Kidney (tissue), 13 donors: ENCODE measurements at regions not wholly inside any gene's neighbourhood (a gene's known extent, or its start where the extent isn't known, plus 50 kb on each side); places are given as distances from the start of the nearest gene placed in this dataset.

Source experiments
- DNase-seq, 5 donors: peaks; one replicate each; pipeline ENCODE4 v3.0.0-alpha.2; 2013 to 2020
- FAIRE-seq: peaks from 2 replicates; lab custom pipeline; 2012; peaks lifted over from hg19 to GRCh38; lab: Jason Lieb, UNC
- H3K27ac ChIP-seq, 2 donors: one replicate each; pipeline ENCODE4 v1.7.0; 2013; ENCODE audit warnings: low read depth in 2 of 2, low read length in 2 of 2, inconsistent platforms in 1 of 2
- H3K27me3 ChIP-seq: one replicate; pipeline ENCODE4 v1.7.1; 2013; ENCODE audit warnings: low read length, inconsistent platforms; ENCODE audit not compliant: control insufficient read depth, insufficient read depth
- H3K36me3 ChIP-seq, 3 donors: one replicate each; pipeline versions ENCODE4 v1.7.0 to v1.7.1; 2013; ENCODE audit warnings: low read length in 3 of 3, control low read depth in 1 of 3, inconsistent platforms in 1 of 3; ENCODE audit not compliant: insufficient read depth in 3 of 3, control insufficient read depth in 2 of 3
- H3K4me1 ChIP-seq, 3 donors: one replicate each; pipeline versions ENCODE4 v1.7.0 to v1.7.1; 2013; ENCODE audit warnings: low read length in 3 of 3, inconsistent platforms in 1 of 3, low read depth in 1 of 3; ENCODE audit not compliant: control insufficient read depth in 2 of 3, insufficient read depth in 2 of 3
- H3K4me3 ChIP-seq, 3 donors: one replicate each; pipeline versions ENCODE4 v1.7.0 to v1.8.1; 2013; ENCODE audit warnings: low read length in 3 of 3, control low read depth in 1 of 3, inconsistent platforms in 1 of 3
- H3K9ac ChIP-seq, 3 donors: one replicate each; pipeline versions ENCODE4 v1.7.0 to v1.7.1; 2013; ENCODE audit warnings: low read length in 3 of 3, control low read depth in 1 of 3, inconsistent platforms in 1 of 3
- H3K9me3 ChIP-seq, 3 donors: one replicate each; pipeline versions ENCODE4 v1.7.0 to v1.7.1; 2013; ENCODE audit warnings: low read length in 3 of 3, control low read depth in 1 of 3, inconsistent platforms in 1 of 3; ENCODE audit not compliant: control insufficient read depth in 2 of 3, insufficient read depth in 1 of 3
- intact Hi-C: fragments of 100-400 bp; cut with DNase I; formaldehyde crosslinking; loops from one replicate; pipeline ENCODE4 v1.11.1; 2022
- TF ChIP-seq, protein P1 (sequence below): IDR thresholded peaks from 3 replicates; pipeline ENCODE4 v1.5.1; 2012; ENCODE audit warnings: mild to moderate bottlenecking, moderate library complexity, borderline replicate concordance; ENCODE audit not compliant: insufficient read depth; ENCODE audit errors: extremely low read depth
- donor health status: control.
- donor health status: control.
- donor health status: control.
- donor health status: control.
- donor health status: control.
- donor health status: DM: yes; HTN: yes; CAD: no.
- donor health status: Normal renal cell carcinoma (clear cell type).

GRCh38 chr14:35482994-35483515 is 50.9 kb upstream of the INSM2 start:
- Histone ChIP-seq H3K9me3 (no peaks in the 10 kb centered on the region), H3K27ac (no peak overlapping the region), H3K36me3 (no peaks in the 10 kb centered on the region), H3K27me3 (no peaks in the 10 kb centered on the region), H3K9ac (no peak overlapping the region), H3K4me1 (no peaks in the 10 kb centered on the region), H3K4me3 (no peak overlapping the region)
- no peak for FAIRE-seq
- intact Hi-C loops = no loop called here
- no peak for DNase-seq
- TF ChIP-seq, protein P1, sequence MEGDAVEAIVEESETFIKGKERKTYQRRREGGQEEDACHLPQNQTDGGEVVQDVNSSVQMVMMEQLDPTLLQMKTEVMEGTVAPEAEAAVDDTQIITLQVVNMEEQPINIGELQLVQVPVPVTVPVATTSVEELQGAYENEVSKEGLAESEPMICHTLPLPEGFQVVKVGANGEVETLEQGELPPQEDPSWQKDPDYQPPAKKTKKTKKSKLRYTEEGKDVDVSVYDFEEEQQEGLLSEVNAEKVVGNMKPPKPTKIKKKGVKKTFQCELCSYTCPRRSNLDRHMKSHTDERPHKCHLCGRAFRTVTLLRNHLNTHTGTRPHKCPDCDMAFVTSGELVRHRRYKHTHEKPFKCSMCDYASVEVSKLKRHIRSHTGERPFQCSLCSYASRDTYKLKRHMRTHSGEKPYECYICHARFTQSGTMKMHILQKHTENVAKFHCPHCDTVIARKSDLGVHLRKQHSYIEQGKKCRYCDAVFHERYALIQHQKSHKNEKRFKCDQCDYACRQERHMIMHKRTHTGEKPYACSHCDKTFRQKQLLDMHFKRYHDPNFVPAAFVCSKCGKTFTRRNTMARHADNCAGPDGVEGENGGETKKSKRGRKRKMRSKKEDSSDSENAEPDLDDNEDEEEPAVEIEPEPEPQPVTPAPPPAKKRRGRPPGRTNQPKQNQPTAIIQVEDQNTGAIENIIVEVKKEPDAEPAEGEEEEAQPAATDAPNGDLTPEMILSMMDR = no peak
